COLO829 (cell line): ENCODE measurements at regions not wholly inside any gene's neighbourhood (a gene's known extent, or its start where the extent isn't known, plus 50 kb on each side); places are given as distances from the start of the nearest gene placed in this dataset.
A peak's percentile ranks its signal among the peaks of the same experiment; 100 is the strongest.

Source experiments
- DNase-seq: peaks from one replicate; pipeline ENCODE4 v3.0.0; 2012; ENCODE audit warnings: low spot score

- no peak for DNase-seq
Measured at GRCh38 chr1:22264464-22265341, 121.8 kb upstream of the WNT4 start.

- no peak for DNase-seq
Measured at GRCh38 chr1:22266141-22266540, 123.2 kb upstream of the WNT4 start.

GRCh38 chr1:22267413-22268175 lies 124.7 kb upstream of the WNT4 start:
- no peak for DNase-seq

- no peak for DNase-seq
Measured at GRCh38 chr1:22268327-22268726, 125.4 kb upstream of the WNT4 start.

GRCh38 chr1:22271847-22272801 lies 129.2 kb upstream of the WNT4 start:
- no peak for DNase-seq

- DNase-seq = no peak
Measured at GRCh38 chr1:22273686-22274681, 131.1 kb upstream of the WNT4 start.

GRCh38 chr1:22275167-22275566 lies 132.3 kb upstream of the WNT4 start:
- no peak for DNase-seq

- peak; percentile 46 for DNase-seq
Measured at GRCh38 chr1:22275626-22276395, 132.9 kb upstream of the WNT4 start.

GRCh38 chr1:22276396-22276748 lies 133.5 kb upstream of the WNT4 start:
- no peak for DNase-seq

GRCh38 chr1:22277662-22278061 lies 134.8 kb upstream of the WNT4 start:
- no peak for DNase-seq

GRCh38 chr1:22279735-22280134 lies 136.8 kb upstream of the WNT4 start:
- DNase-seq = no peak

GRCh38 chr1:22280526-22280925 lies 137.6 kb upstream of the WNT4 start:
- no peak for DNase-seq

GRCh38 chr1:22281521-22282363 lies 138.8 kb upstream of the WNT4 start:
- no peak for DNase-seq

GRCh38 chr1:22282364-22282995 lies 139.6 kb upstream of the WNT4 start:
- no peak for DNase-seq

GRCh38 chr1:22283596-22283995 lies 140.7 kb upstream of the WNT4 start:
- no peak for DNase-seq

GRCh38 chr1:22284236-22284635 lies 141.3 kb upstream of the WNT4 start:
- DNase-seq = no peak

GRCh38 chr1:22284906-22285548 lies 142.1 kb upstream of the WNT4 start:
- no peak for DNase-seq
